Osteocyte (in vitro differentiated cells): ENCODE measurements at regions not wholly inside any gene's neighbourhood (a gene's known extent, or its start where the extent isn't known, plus 50 kb on each side); places are given as distances from the start of the nearest gene placed in this dataset.
"Not testable (repeated sequence)": the region's sequence is repeated elsewhere in the genome, so short reads cannot be mapped to it uniquely, and the experiment has no call there.

Experiments
- DNase-seq: peaks from one replicate; pipeline ENCODE4 v3.0.0; 2021; ENCODE audit warnings: mixed read lengths; ENCODE audit not compliant: unreplicated experiment; ENCODE audit errors: extremely low spot score
- H3K27ac Mint-ChIP-seq: one replicate; pipeline ENCODE4 v1.8.0; 2021; ENCODE audit warnings: mild to moderate bottlenecking, mixed read lengths; ENCODE audit not compliant: unreplicated experiment
- H3K27me3 Mint-ChIP-seq: one replicate; pipeline ENCODE4 v1.8.0; 2021; ENCODE audit warnings: mixed read lengths; ENCODE audit not compliant: unreplicated experiment
- H3K36me3 Mint-ChIP-seq: one replicate; pipeline ENCODE4 v1.8.0; 2021; ENCODE audit warnings: mixed read lengths; ENCODE audit not compliant: unreplicated experiment
- H3K4me1 Mint-ChIP-seq: one replicate; pipeline ENCODE4 v1.8.0; 2021; ENCODE audit warnings: mixed read lengths; ENCODE audit not compliant: unreplicated experiment
- H3K4me3 Mint-ChIP-seq: one replicate; pipeline ENCODE4 v1.8.0; 2021; ENCODE audit warnings: mild to moderate bottlenecking, moderate library complexity, mixed read lengths; ENCODE audit not compliant: unreplicated experiment
- H3K9me3 Mint-ChIP-seq: one replicate; pipeline ENCODE4 v1.8.0; 2021; ENCODE audit warnings: mixed read lengths; ENCODE audit not compliant: unreplicated experiment

DNA sequence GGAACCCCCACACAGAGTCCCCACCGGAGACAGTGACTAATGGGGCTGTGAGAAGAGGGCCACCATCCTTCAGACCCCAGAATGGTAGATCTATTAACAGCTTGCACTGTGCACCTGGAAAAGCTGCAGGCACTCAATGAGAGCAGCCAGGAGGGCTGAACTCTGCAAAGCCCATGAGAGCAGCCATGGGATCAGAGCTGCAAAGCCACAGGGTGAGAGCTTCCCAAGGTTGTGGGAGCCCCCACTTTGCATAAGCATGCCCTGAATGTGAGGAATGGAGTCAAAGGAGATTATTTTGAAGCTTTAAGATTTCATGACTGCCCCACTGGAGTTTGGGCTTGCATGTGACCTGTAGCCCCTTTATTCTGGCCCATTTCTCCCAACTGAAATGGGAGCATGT lies 500.9 kb downstream of the GOLGA6L6 start:
- H3K36me3 Mint-ChIP-seq, DNase-seq, H3K27ac Mint-ChIP-seq, H3K9me3 Mint-ChIP-seq, H3K27me3 Mint-ChIP-seq, H3K4me3 Mint-ChIP-seq, H3K4me1 Mint-ChIP-seq: not testable (repeated sequence)

DNA sequence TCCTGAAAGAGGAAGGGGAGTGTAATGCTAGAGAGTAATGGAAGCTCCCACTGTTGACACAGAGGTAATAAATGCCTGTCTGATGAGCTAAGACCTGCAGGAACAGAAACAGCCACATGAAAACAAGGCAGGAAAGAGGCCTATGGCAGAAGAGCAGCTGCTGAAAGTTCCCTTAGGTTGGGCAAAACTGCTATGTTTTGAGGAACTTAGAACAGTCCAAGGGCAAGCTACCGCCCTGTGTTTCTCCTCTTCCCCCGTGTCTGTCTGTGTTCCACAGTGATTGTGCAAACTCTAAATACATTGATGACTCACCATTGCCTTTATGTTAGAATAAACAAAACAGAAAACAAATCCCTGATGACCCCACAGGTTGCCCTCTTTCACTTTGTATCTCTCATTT lies 516.6 kb downstream of the GOLGA6L6 start:
- not testable (repeated sequence) for H3K4me1 Mint-ChIP-seq, H3K36me3 Mint-ChIP-seq, H3K9me3 Mint-ChIP-seq, H3K27ac Mint-ChIP-seq, H3K4me3 Mint-ChIP-seq, DNase-seq, H3K27me3 Mint-ChIP-seq

DNA sequence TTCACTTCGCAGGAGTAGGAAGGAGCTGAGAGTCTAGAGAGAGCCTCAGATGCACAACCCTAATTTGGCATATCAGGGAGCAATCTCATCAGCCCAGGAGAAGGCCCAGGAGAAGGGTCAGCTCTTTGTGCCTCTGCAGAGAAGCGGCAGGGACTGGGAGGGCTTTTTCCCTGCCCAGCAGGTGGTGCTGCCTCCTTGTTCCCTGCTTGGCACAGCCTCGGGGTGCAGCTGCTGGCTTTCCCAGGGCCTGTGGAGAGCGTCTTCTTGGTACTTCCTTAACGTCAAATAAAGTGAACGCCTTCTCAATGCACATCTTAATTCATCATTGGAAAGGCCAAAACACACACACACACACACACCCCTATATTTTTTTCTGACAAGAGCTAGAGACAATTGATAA lies 519.3 kb downstream of the GOLGA6L6 start:
- not testable (repeated sequence) for H3K4me3 Mint-ChIP-seq, DNase-seq, H3K27me3 Mint-ChIP-seq, H3K27ac Mint-ChIP-seq, H3K36me3 Mint-ChIP-seq, H3K9me3 Mint-ChIP-seq, H3K4me1 Mint-ChIP-seq

DNA sequence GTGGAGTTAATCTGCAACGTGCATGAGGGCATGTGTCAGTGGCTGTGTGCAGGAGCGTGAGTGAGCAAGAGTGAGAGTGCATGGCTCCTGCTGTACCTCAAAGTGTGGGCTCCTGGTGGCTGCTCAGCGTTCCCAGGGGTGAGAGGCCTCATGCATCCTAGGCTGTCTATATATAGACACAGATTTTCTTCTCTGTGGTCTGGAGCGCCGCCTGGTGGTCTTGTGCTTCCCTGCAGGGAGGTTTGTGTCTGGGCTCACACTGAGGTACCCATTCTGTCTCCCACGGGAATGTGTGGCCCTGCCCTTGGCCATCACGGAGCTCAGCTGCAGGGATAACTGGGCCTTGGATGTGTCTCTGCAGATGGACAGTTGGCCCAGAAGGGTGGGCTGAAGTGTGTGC lies 520.2 kb downstream of the GOLGA6L6 start:
- H3K4me1 Mint-ChIP-seq, H3K4me3 Mint-ChIP-seq, DNase-seq, H3K27ac Mint-ChIP-seq, H3K9me3 Mint-ChIP-seq, H3K36me3 Mint-ChIP-seq, H3K27me3 Mint-ChIP-seq: not testable (repeated sequence)

DNA sequence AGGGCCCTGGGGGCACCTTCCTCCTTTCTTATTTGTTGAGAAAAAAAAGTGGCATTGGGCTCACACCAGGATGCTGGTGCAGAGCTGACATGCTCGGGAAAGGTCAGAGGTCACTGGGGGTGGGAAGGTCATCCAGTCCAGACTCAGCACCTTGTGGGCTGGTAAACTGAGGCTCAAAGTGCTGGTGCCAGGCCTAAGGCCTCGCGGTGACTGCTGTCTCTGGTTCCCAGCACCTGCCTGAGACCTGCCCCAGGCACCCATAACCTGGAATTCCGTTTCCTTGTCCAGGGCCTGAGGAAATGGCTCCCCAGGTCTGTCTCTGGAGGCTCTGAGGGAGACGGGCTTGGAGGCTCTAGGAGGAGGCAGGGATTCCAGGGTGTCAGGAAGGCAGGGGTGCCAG lies 521.0 kb downstream of the GOLGA6L6 start:
- not testable (repeated sequence) for H3K36me3 Mint-ChIP-seq, H3K4me1 Mint-ChIP-seq, DNase-seq, H3K27me3 Mint-ChIP-seq, H3K9me3 Mint-ChIP-seq, H3K4me3 Mint-ChIP-seq, H3K27ac Mint-ChIP-seq

DNA sequence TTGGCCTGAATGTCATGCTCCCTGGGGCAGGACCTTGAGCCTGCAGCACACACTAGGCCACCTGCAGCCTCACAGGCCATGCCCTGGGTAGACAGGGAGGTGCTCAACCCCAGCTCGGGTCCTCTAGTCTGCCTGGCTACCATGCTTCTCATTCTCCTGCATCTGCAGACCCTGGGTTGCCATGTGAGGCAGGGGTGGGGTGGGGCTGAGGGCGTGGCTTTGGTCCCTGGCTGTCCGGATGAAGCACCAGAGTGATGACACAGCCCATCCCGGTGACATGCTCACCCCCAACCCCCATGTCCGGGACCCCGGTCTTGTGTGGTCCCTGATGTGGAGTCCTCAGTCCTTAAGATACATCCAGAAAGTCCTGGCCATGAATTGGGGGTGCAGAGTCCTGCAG lies 521.8 kb downstream of the GOLGA6L6 start:
- not testable (repeated sequence) for H3K36me3 Mint-ChIP-seq, DNase-seq, H3K27me3 Mint-ChIP-seq, H3K9me3 Mint-ChIP-seq, H3K4me1 Mint-ChIP-seq, H3K4me3 Mint-ChIP-seq, H3K27ac Mint-ChIP-seq

DNA sequence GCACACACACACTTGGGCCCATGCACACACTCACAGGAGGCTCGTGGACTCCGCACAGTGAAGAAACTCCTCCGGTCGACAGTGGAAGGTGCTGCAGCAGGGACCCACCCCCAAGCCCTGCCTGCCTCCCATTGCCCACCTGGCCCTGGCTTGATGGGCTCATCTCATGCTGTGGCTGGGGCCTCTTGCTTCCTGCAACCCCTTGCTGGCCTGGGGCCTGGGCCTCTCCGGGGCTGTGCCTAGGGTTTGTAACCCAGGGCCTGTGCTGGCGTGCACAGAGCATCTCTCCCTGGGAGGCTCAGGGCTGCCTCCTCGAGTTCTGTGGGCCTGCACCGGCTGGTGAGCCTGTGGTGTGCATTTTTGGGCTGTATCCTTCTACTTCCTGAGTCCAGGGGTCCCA lies 524.0 kb downstream of the GOLGA6L6 start:
- not testable (repeated sequence) for H3K27me3 Mint-ChIP-seq, DNase-seq, H3K9me3 Mint-ChIP-seq, H3K4me1 Mint-ChIP-seq, H3K27ac Mint-ChIP-seq, H3K4me3 Mint-ChIP-seq, H3K36me3 Mint-ChIP-seq

DNA sequence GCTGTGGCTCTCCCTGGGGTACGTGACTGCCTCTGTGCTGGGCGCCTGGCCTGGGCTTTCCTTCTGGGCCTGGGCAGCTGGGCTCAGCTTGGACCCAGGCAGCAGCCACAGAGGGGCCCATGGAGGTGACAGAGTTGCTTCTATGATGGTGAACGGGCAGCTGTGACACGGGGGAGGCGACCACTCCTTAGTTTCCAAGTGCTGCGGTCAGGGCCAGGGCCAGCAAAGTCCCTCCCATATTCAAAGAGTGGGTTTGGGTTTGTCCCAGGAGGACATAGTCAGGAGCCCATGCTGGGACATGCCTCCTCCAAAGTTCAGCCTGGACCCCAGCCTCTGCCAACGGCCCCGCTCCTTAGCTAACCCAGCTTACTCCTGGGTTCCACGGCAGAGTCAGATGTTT lies 524.7 kb downstream of the GOLGA6L6 start:
- not testable (repeated sequence) for DNase-seq, H3K4me1 Mint-ChIP-seq, H3K36me3 Mint-ChIP-seq, H3K9me3 Mint-ChIP-seq, H3K4me3 Mint-ChIP-seq, H3K27ac Mint-ChIP-seq, H3K27me3 Mint-ChIP-seq

DNA sequence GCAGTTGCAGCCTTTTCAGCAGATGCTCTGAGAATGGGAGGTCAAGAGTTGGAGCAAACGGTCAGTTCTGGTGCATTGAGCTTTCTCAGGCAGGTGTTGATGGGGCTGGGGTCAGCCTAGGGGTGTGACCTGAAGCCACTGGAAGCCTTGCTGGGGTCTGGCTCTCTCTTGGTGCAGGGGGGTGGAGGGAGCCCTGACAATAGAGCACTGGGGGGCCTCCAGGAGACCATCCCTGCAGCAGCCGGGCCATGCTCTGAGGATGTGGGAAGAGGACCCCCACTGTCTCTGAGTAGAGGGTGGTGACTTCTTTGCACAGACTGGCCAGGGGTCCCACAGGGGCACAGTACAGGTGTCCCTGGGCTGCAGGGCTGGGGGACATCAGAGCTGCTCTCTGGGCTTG lies 528.8 kb downstream of the GOLGA6L6 start:
- not testable (repeated sequence) for H3K27me3 Mint-ChIP-seq, H3K4me3 Mint-ChIP-seq, H3K9me3 Mint-ChIP-seq, H3K4me1 Mint-ChIP-seq, H3K36me3 Mint-ChIP-seq, H3K27ac Mint-ChIP-seq, DNase-seq

DNA sequence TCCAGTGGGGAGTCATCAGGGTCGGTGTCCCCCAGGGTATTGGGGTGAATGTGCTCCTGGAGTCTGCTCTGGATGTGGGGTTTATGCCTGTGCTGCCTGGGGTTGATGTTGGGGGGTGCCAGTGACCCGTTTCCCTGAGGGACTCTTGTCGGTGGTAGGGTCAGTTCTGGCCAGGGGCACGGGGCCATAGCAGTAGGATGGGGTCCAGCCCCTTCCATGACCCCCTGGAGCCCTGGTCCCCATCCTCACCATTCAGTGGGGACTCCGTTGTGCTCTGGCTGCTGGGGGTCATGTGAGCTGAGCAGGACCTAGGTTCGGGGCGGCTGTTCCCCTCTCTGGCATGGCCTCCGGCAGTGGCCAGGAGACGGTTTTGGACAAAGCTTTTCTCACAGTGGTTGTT lies 530.8 kb downstream of the GOLGA6L6 start:
- not testable (repeated sequence) for H3K36me3 Mint-ChIP-seq, H3K27ac Mint-ChIP-seq, H3K27me3 Mint-ChIP-seq, H3K4me3 Mint-ChIP-seq, H3K9me3 Mint-ChIP-seq, H3K4me1 Mint-ChIP-seq, DNase-seq

DNA sequence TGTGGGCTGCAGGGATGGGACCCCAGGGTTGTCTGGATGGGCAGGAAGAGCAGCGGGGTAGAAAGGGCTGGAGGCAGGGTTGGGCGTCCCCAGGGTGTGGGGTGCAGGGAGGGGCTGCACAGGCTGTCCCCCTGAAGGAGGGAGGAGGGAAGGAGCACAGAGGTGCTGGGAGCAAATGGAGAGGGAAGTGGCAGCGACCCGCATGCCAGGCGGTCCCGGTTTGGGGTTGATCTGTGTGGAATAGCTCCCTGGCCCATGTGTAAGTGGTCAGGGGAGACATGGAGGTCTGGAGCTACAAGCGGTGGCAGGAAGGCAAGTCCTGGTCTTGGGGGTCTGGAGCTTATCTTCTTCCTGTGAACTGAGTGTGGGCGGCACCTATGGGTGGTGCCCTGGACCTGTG lies 532.0 kb downstream of the GOLGA6L6 start:
- H3K36me3 Mint-ChIP-seq, H3K4me1 Mint-ChIP-seq, H3K4me3 Mint-ChIP-seq: not testable (repeated sequence)

DNA sequence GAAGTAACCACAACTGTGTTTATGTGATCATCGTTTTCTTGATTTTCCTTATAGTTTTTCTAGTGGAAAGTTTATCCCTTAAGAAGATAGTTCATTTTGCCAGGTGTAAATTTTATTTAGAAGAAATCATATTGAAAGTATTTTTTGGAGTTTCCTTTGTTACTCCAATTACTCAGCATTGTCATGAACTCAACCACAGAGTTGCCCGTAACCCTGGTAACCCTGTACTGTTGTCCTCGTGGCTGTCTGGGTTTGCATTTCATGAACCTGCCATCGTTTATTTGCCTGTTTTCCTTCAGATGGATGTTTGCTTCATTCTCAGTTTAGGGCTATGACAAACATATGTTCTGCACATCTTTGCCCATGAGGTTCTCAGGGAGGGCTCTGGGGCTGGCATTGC lies 534.3 kb downstream of the GOLGA6L6 start:
- not testable (repeated sequence) for DNase-seq, H3K9me3 Mint-ChIP-seq, H3K36me3 Mint-ChIP-seq, H3K4me3 Mint-ChIP-seq, H3K27me3 Mint-ChIP-seq, H3K27ac Mint-ChIP-seq, H3K4me1 Mint-ChIP-seq

More for the DNA sequence above, 532.0 kb downstream of the GOLGA6L6 start:
- H3K27ac Mint-ChIP-seq, DNase-seq, H3K9me3 Mint-ChIP-seq, H3K27me3 Mint-ChIP-seq: not testable (repeated sequence)

DNA sequence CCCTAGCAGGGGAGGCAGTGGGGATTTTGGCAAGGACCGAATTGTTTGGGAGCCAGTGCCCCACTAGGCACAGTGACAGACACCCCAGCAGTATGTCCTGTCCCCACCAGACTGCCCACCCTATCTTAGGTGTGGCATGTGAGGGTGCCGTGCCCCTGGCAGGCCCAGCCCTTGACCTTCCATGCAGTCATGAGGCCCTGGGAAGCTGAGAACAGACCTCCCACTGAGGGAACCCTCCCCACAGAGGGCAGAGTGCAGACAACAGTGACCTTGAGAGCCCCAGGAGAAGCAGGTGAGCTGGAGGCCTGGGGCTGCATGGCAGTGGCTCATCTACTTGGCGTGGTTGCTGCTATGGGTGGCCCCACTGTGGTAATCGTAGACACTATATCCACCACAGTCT lies 538.1 kb downstream of the GOLGA6L6 start:
- not testable (repeated sequence) for H3K4me1 Mint-ChIP-seq, H3K9me3 Mint-ChIP-seq, H3K4me3 Mint-ChIP-seq, H3K36me3 Mint-ChIP-seq, DNase-seq, H3K27ac Mint-ChIP-seq, H3K27me3 Mint-ChIP-seq
